Heart left ventricle (tissue), 16 donors: ENCODE measurements at regions not wholly inside any gene's neighbourhood (a gene's known extent, or its start where the extent isn't known, plus 50 kb on each side); places are given as distances from the start of the nearest gene placed in this dataset.

Experiments used
- ATAC-seq, 4 donors: fragments of 200-7000 bp; cut with Tn5 transposase; one replicate each; pipeline ENCODE4 v1.9.1; 2020 to 2022; ENCODE audit warnings: moderate library complexity in 4 of 4, mild to moderate bottlenecking in 3 of 4, moderate number of reproducible peaks in 1 of 4
- DNase-seq, 5 donors: peaks; one replicate each; pipeline ENCODE4 v3.0.0-alpha.2; 2020
- H3K27ac ChIP-seq, 12 donors: fragments of 200-600 bp; sonication (generic) in 4 of 12; one replicate each; pipeline versions ENCODE4 v1.5.0 to v1.8.0; 2016 to 2022; ENCODE audit warnings: mild to moderate bottlenecking in 2 of 12
- H3K27me3 ChIP-seq, 9 donors: fragments of 200-600 bp; sonication (generic) in 2 of 9; one replicate each; pipeline versions ENCODE4 v1.5.1 to v1.8.0; 2016 to 2022; ENCODE audit warnings: mild to moderate bottlenecking in 3 of 9
- H3K36me3 ChIP-seq, 9 donors: fragments of 200-600 bp; sonication (generic) in 2 of 9; one replicate each; pipeline versions ENCODE4 v1.5.0 to v1.8.0; 2018 to 2022; ENCODE audit warnings: mild to moderate bottlenecking in 2 of 9
- H3K4me1 ChIP-seq, 12 donors: fragments of 200-600 bp; sonication (generic) in 4 of 12; one replicate each; pipeline versions ENCODE4 v1.5.0 to v1.8.0; 2016 to 2022; ENCODE audit warnings: mild to moderate bottlenecking in 3 of 12
- H3K4me3 ChIP-seq, 12 donors: fragments of 200-600 bp; sonication (generic) in 4 of 12; one replicate each; pipeline versions ENCODE4 v1.5.0 to v1.8.0; 2017 to 2022; ENCODE audit warnings: mild to moderate bottlenecking in 9 of 12, moderate library complexity in 4 of 12
- H3K9me3 ChIP-seq, 12 donors: fragments of 200-600 bp; sonication (generic) in 4 of 12; one replicate each; pipeline versions ENCODE4 v1.5.0 to v1.8.0; 2016 to 2022; ENCODE audit warnings: mild to moderate bottlenecking in 1 of 12
- CTCF ChIP-seq, 12 donors: fragments of 200-600 bp; sonication (generic) in 4 of 12; IDR thresholded peaks; one replicate each; pipeline versions ENCODE4 v1.5.0 to v1.8.0; 2018 to 2022; ENCODE audit warnings: antibody characterized with exemption in 12 of 12, mild to moderate bottlenecking in 5 of 12
- POLR2A ChIP-seq, 2 donors: fragments of 450-650 bp; IDR thresholded peaks; one replicate each; pipeline ENCODE4 v1.6.1; 2017; ENCODE audit warnings: antibody characterized with exemption in 2 of 2, mild to moderate bottlenecking in 2 of 2, moderate library complexity in 2 of 2
- whole genome bisulfite sequencing, 4 donors: extraction: QIAGEN DNeasy Blood & Tissue Kit in 2 of 4; methylation state at CpG; one replicate each; pipeline versions ENCODE4 v1.1.5 to v1.1.7; 2013 to 2018; 5-methylcytosine and 5-hydroxymethylcytosine counted together
- intact Hi-C, 10 donors: fragments of 100-400 bp; cut with DNase I; formaldehyde crosslinking; loops; one replicate each; pipeline versions ENCODE4 v1.11.1 to v1.14.2; 2022
- donor health status: ischemic (EF 13 %, LVEDD 7.1; RV severe dilation, severe dysfunction).
- donor health status: healthy with polysubstance abuse.
- donor health status: DM: no; HTN: yes; CAD: no.
- donor health status: DM: no; HTN: no; CAD: no.
- donor health status: ischemic (EF 25% LVEDD 6.9; RV normal size, moderate dysfunction).
- donor health status: ischemic (EF 25% LVEDD 5.7; RV mildly dilated, moderate dysfunction).
- donor health status: healthy.
- donor health status: DM: yes; HTN: yes; CAD: no.
- donor health status: ischemic (EF 35%, LVEDD 5.7; RV mildly dilated, moderate dysfunction).
- donor health status: nonischemic (EF 11% LVEDD 7.7; RV severe dilation, severe dysfunction).
- donor health status: DM: yes; HTN: yes; CAD: no.
- donor health status: PGD.
- donor health status: ischemic (EF 29% LVEDD 5.4; RV normal size, mild dysfunction).
- donor health status: nonischemic (EF 23%, LVEDD 6.1; RV moderate dilation, normal function).

GRCh38 chrX:131630534-131630933 lies 86.7 kb downstream of the OR13H1 start:
- no peaks in the 10 kb centered on the region for H3K4me1 ChIP-seq
- intact Hi-C loops, result loop anchor here in 6 of 10 donors (5.0 to 10.0 kb wide), 2 partner anchors 636 to 653 kb away; no protein-coding TSS in a partner anchor
- ATAC-seq, result no peak
- WGBS, 4 donors, result 82 to 93% (median 87%) methylated on average over 8 of the region's 8 CpGs
- no peak overlapping the region for H3K27ac ChIP-seq
- no peaks in the 10 kb centered on the region for H3K36me3 ChIP-seq
- peaks cover 0 to 52% (median 0%) of the 10 kb centered on the region in 9 donors for H3K27me3 ChIP-seq
- no peaks in the 10 kb centered on the region for H3K9me3 ChIP-seq
- no peak for TF ChIP-seq POLR2A (IDR thresholded peaks at IDR 0.05)
- TF ChIP-seq CTCF (IDR thresholded peaks at IDR 0.05), result no peak
- H3K4me3 ChIP-seq, result no peak overlapping the region
- DNase-seq, result no peak

- intact Hi-C loops, result loop anchor here in 9 of 10 donors (1.0 to 10.0 kb wide), 4 partner anchors 639 to 657 kb away; no protein-coding TSS in a partner anchor
- peak in 3 of 5 donors; percentile 20 to 37 (median 22) for DNase-seq
- Histone ChIP-seq H3K9me3 (no peaks in the 10 kb centered on the region), H3K4me1 (no peaks in the 10 kb centered on the region), H3K27ac (no peak overlapping the region), H3K36me3 (no peaks in the 10 kb centered on the region), H3K4me3 (no peak overlapping the region), H3K27me3 (peaks cover 0 to 38% (median 0%) of the 10 kb centered on the region in 9 donors)
- WGBS, 4 donors, result 49 to 58% (median 52%) methylated on average over 13 of the region's 13 CpGs
- peak in 3 of 4 donors; percentile 52 to 82 (median 77) for ATAC-seq
- peak; percentile 53 to 85 (median 67) for TF ChIP-seq CTCF (IDR thresholded peaks at IDR 0.05)
- TF ChIP-seq POLR2A (IDR thresholded peaks at IDR 0.05), result no peak
Observed at GRCh38 chrX:131633285-131633917, 89.5 kb downstream of the OR13H1 start.

DNA sequence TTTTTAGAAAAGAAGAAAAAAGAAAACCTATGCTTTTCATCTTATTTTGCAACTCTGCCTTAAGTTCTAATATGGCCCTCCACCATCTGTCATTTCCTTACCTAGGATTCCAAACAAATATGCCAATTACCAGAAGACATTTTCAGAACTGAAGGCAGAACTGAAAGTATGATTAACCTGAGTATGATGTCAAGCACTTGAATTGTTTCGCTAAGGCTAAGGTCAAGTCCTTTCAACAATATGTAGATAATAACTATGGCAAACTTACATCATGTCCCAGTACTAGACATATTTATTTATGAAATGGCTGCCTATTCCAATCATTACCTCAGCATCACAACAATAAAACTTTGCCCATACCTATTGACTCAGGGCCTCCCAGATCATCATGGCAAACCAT lies 91.0 kb downstream of the OR13H1 start:
- intact Hi-C loops, result loop anchor here in 6 of 10 donors (5.0 to 10.0 kb wide), 2 partner anchors 640 to 658 kb away; no protein-coding TSS in a partner anchor
- Histone ChIP-seq H3K36me3 (no peaks in the 10 kb centered on the region), H3K4me1 (no peaks in the 10 kb centered on the region), H3K4me3 (no peak overlapping the region), H3K27me3 (peaks cover 0 to 45% (median 0%) of the 10 kb centered on the region in 9 donors), H3K27ac (no peak overlapping the region), H3K9me3 (no peaks in the 10 kb centered on the region)
- WGBS, 4 donors, result 62 to 77% (median 67%) methylated on average over 1 of the region's 1 CpG
- TF ChIP-seq CTCF (IDR thresholded peaks at IDR 0.05) (no peak), POLR2A (IDR thresholded peaks at IDR 0.05) (no peak)
- DNase-seq (no peak), ATAC-seq (no peak)

- WGBS, 4 donors, result 36 to 60% (median 49%) methylated on average over 1 of the region's 1 CpG
- Histone ChIP-seq H3K27me3 (peaks cover 0 to 16% (median 0%) of the 10 kb centered on the region in 9 donors), H3K36me3 (no peaks in the 10 kb centered on the region), H3K4me3 (no peak overlapping the region), H3K9me3 (no peaks in the 10 kb centered on the region), H3K4me1 (no peaks in the 10 kb centered on the region), H3K27ac (no peak overlapping the region)
- intact Hi-C loops, result no loop called here
- ATAC-seq, result no peak
- TF ChIP-seq CTCF (IDR thresholded peaks at IDR 0.05) (no peak), POLR2A (IDR thresholded peaks at IDR 0.05) (no peak)
- DNase-seq, result no peak
Observed at GRCh38 chrX:131646106-131646505, 102.2 kb downstream of the OR13H1 start.
